ENCODE measurements at regions not wholly inside any gene's neighbourhood (a gene's known extent, or its start where the extent isn't known, plus 50 kb on each side); places are given as distances from the start of the nearest gene placed in this dataset.

GRCh38 chr13:71378961-71379905, 487.8 kb downstream of the DACH1 start:
- no peak for TF ChIP-seq CTCF (IDR thresholded peaks at IDR 0.05)
- no peak for TF ChIP-seq POLR2A (IDR thresholded peaks at IDR 0.05; ENCODE audit: low read depth)
- TF ChIP-seq POLR2AphosphoS5 (IDR thresholded peaks at IDR 0.05): no peak

All from esophagus muscularis mucosa (tissue), 3 donors.